Activated CD4-positive, alpha-beta T cell treated with anti-CD3 and anti-CD28 coated beads, Interleukin-2, amount 50 U/mL, for 4 hours (primary cell): ENCODE measurements at regions not wholly inside any gene's neighbourhood (a gene's known extent, or its start where the extent isn't known, plus 50 kb on each side); places are given as distances from the start of the nearest gene placed in this dataset.
"Not testable (repeated sequence)": the region's sequence is repeated elsewhere in the genome, so short reads cannot be mapped to it uniquely, and the experiment has no call there.

Experiments
- DNase-seq, 2 experiments: peaks; one replicate each; pipeline ENCODE4 v3.0.0-alpha.2; 2020

- no peak for DNase-seq
These were observed 209.8 kb upstream of the MYO3A start for GRCh38 chr10:25724241-25724640.

GRCh38 chr10:25725917-25726716 is 207.9 kb upstream of the MYO3A start:
- DNase-seq = no peak

- DNase-seq = no peak
These were observed 195.3 kb upstream of the MYO3A start for GRCh38 chr10:25738776-25739175.

- no peak for DNase-seq
These were observed 190.2 kb upstream of the MYO3A start for GRCh38 chr10:25743832-25744231.

GRCh38 chr10:25744574-25744973 is 189.5 kb upstream of the MYO3A start:
- no peak for DNase-seq

- DNase-seq = no peak
These were observed 188.1 kb upstream of the MYO3A start for GRCh38 chr10:25745976-25746375.

- no peak for DNase-seq
These were observed 186.9 kb upstream of the MYO3A start for GRCh38 chr10:25747084-25747483.

- no peak for DNase-seq
These were observed 185.5 kb upstream of the MYO3A start for GRCh38 chr10:25748509-25748908.

GRCh38 chr10:25753776-25754175 is 180.3 kb upstream of the MYO3A start:
- no peak for DNase-seq

GRCh38 chr10:25755874-25756273 is 178.2 kb upstream of the MYO3A start:
- not testable (repeated sequence) for DNase-seq

- DNase-seq = no peak
These were observed 177.2 kb upstream of the MYO3A start for GRCh38 chr10:25756784-25757183.

- DNase-seq = no peak
These were observed 176.0 kb upstream of the MYO3A start for GRCh38 chr10:25758041-25758457.

- DNase-seq = no peak
These were observed 175.5 kb upstream of the MYO3A start for GRCh38 chr10:25758511-25758910.

GRCh38 chr10:25761937-25762336 is 172.1 kb upstream of the MYO3A start:
- DNase-seq = no peak

- no peak for DNase-seq
These were observed 167.8 kb upstream of the MYO3A start for GRCh38 chr10:25766213-25766612.

GRCh38 chr10:25766687-25767221 is 167.3 kb upstream of the MYO3A start:
- DNase-seq = no peak

- no peak for DNase-seq
These were observed 165.9 kb upstream of the MYO3A start for GRCh38 chr10:25768167-25768566.

- DNase-seq = no peak
These were observed 155.4 kb upstream of the MYO3A start for GRCh38 chr10:25778646-25779045.

- no peak for DNase-seq
These were observed 147.9 kb upstream of the MYO3A start for GRCh38 chr10:25786161-25786560.

- DNase-seq = no peak
These were observed 147.1 kb upstream of the MYO3A start for GRCh38 chr10:25786899-25787298.

- DNase-seq = no peak
These were observed 136.1 kb upstream of the MYO3A start for GRCh38 chr10:25797888-25798429.

GRCh38 chr10:25804505-25804904 is 129.5 kb upstream of the MYO3A start:
- no peak for DNase-seq

- no peak for DNase-seq
These were observed 128.0 kb upstream of the MYO3A start for GRCh38 chr10:25805986-25806385.

GRCh38 chr10:25808372-25808771 is 125.7 kb upstream of the MYO3A start:
- DNase-seq = no peak
